ENCODE measurements at regions not wholly inside any gene's neighbourhood (a gene's known extent, or its start where the extent isn't known, plus 50 kb on each side); places are given as distances from the start of the nearest gene placed in this dataset.

GRCh38 chr1:208874915-208875314, 630.7 kb upstream of the PLXNA2 start:
- Histone ChIP-seq H3K9me3 (ENCODE audit: insufficient read depth, low read length) (no peaks in the 10 kb centered on the region), H3K9ac (ENCODE audit: low read length) (no peak overlapping the region), H3K27ac (ENCODE audit: low read depth, low read length) (no peak overlapping the region), H3K36me3 (ENCODE audit: low read length) (no peaks in the 10 kb centered on the region), H3F3A (ENCODE audit: insufficient read depth) (no peaks in the 10 kb centered on the region), H3K27me3 (ENCODE audit: low read length) (no peaks in the 10 kb centered on the region), H3K79me2 (ENCODE audit: insufficient read depth, low read length) (no peaks in the 10 kb centered on the region), H3K4me3 (ENCODE audit: insufficient read depth, low read length, poor library complexity, severe bottlenecking) (no peak overlapping the region), H3K4me2 (ENCODE audit: low read depth, low read length, poor library complexity, severe bottlenecking) (no peak overlapping the region), H2AFZ (ENCODE audit: low read depth, low read length, severe bottlenecking) (no peak overlapping the region), H3K9me2 (replicated peaks; ENCODE audit: insufficient read depth, low read length) (no peaks in the 10 kb centered on the region), H4K20me1 (ENCODE audit: low read depth, low read length) (no peaks in the 10 kb centered on the region)
- TF ChIP-seq, protein P1, sequence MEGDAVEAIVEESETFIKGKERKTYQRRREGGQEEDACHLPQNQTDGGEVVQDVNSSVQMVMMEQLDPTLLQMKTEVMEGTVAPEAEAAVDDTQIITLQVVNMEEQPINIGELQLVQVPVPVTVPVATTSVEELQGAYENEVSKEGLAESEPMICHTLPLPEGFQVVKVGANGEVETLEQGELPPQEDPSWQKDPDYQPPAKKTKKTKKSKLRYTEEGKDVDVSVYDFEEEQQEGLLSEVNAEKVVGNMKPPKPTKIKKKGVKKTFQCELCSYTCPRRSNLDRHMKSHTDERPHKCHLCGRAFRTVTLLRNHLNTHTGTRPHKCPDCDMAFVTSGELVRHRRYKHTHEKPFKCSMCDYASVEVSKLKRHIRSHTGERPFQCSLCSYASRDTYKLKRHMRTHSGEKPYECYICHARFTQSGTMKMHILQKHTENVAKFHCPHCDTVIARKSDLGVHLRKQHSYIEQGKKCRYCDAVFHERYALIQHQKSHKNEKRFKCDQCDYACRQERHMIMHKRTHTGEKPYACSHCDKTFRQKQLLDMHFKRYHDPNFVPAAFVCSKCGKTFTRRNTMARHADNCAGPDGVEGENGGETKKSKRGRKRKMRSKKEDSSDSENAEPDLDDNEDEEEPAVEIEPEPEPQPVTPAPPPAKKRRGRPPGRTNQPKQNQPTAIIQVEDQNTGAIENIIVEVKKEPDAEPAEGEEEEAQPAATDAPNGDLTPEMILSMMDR (IDR thresholded peaks at IDR 0.05; ENCODE audit: insufficient read depth, low read length, poor library complexity, severe bottlenecking) = no peak
- no peak for TF ChIP-seq EZH2phosphoT487 (conservative IDR thresholded peaks at IDR 0.05; ENCODE audit: low read length)

- Histone ChIP-seq H3K9me2 (replicated peaks; ENCODE audit: insufficient read depth, low read length) (no peaks in the 10 kb centered on the region), H3K79me2 (ENCODE audit: insufficient read depth, low read length) (no peaks in the 10 kb centered on the region), H3K4me2 (ENCODE audit: low read depth, low read length, poor library complexity, severe bottlenecking) (no peak overlapping the region), H3F3A (ENCODE audit: insufficient read depth) (no peaks in the 10 kb centered on the region), H3K4me3 (ENCODE audit: insufficient read depth, low read length, poor library complexity, severe bottlenecking) (no peak overlapping the region), H3K9me3 (ENCODE audit: insufficient read depth, low read length) (no peaks in the 10 kb centered on the region), H3K27ac (ENCODE audit: low read depth, low read length) (no peak overlapping the region), H3K9ac (ENCODE audit: low read length) (no peak overlapping the region), H2AFZ (ENCODE audit: low read depth, low read length, severe bottlenecking) (no peak overlapping the region), H4K20me1 (ENCODE audit: low read depth, low read length) (no peaks in the 10 kb centered on the region), H3K36me3 (ENCODE audit: low read length) (no peaks in the 10 kb centered on the region), H3K27me3 (ENCODE audit: low read length) (no peaks in the 10 kb centered on the region)
- TF ChIP-seq EZH2phosphoT487 (conservative IDR thresholded peaks at IDR 0.05; ENCODE audit: low read length) = no peak
- TF ChIP-seq, protein P1 (IDR thresholded peaks at IDR 0.05; ENCODE audit: insufficient read depth, low read length, poor library complexity, severe bottlenecking) = no peak
Measured at GRCh38 chr1:208879022-208879421, 634.8 kb upstream of the PLXNA2 start.

DNA sequence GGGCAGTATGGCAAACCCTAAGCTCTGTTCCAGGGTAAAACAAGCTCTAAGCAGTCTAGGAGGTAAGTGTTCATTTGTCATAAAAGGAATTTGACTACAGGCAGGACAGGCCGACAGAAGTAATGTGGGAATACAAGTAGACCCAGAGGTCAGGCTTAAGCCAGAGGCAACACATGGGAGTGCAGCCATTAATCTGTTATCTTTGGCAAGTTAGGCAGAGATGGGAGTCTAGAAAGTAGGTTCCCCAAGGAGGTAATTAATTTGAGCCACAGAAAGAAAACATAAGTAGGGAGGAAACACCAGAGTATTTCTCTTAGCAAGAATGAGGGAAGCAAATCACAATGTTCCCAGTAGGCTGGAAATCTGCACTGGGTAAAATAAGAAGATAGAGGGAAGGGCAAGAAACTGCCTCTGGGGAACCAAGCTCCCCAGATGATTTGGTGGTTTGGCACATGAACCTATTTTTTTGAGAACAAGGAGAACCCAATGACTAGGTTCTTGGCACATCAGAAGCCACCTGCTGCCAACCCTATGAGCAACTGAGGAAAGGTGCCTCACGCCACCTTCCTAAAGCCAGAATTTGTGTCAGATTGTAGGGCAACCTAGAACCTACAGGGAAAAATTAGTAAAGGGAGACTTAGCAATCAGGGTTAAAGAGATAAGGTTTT, 636.4 kb upstream of the PLXNA2 start:
- TF ChIP-seq, protein P1 (IDR thresholded peaks at IDR 0.05; ENCODE audit: insufficient read depth, low read length, poor library complexity, severe bottlenecking) = no peak
- no peak for TF ChIP-seq EZH2phosphoT487 (conservative IDR thresholded peaks at IDR 0.05; ENCODE audit: low read length)
- Histone ChIP-seq H3K36me3 (ENCODE audit: low read length) (no peaks in the 10 kb centered on the region), H3K9me3 (ENCODE audit: insufficient read depth, low read length) (no peaks in the 10 kb centered on the region), H3K9ac (ENCODE audit: low read length) (no peak overlapping the region), H3K4me3 (ENCODE audit: insufficient read depth, low read length, poor library complexity, severe bottlenecking) (no peak overlapping the region), H3K27ac (ENCODE audit: low read depth, low read length) (no peak overlapping the region), H3K9me2 (replicated peaks; ENCODE audit: insufficient read depth, low read length) (no peaks in the 10 kb centered on the region), H3K4me2 (ENCODE audit: low read depth, low read length, poor library complexity, severe bottlenecking) (no peak overlapping the region), H3K27me3 (ENCODE audit: low read length) (no peaks in the 10 kb centered on the region), H2AFZ (ENCODE audit: low read depth, low read length, severe bottlenecking) (no peak overlapping the region), H3F3A (ENCODE audit: insufficient read depth) (no peaks in the 10 kb centered on the region), H4K20me1 (ENCODE audit: low read depth, low read length) (no peaks in the 10 kb centered on the region), H3K79me2 (ENCODE audit: insufficient read depth, low read length) (no peaks in the 10 kb centered on the region)

All from SU-DHL-6 (cell line).